Right hindlimb (tissue), 1 donor: ENCODE measurements at regions not wholly inside any gene's neighbourhood (a gene's known extent, or its start where the extent isn't known, plus 50 kb on each side); places are given as distances from the start of the nearest gene placed in this dataset.

ENCODE experiments used
- DNase-seq: peaks from one replicate; pipeline ENCODE4 v3.0.0-alpha.2; 2018

DNA sequence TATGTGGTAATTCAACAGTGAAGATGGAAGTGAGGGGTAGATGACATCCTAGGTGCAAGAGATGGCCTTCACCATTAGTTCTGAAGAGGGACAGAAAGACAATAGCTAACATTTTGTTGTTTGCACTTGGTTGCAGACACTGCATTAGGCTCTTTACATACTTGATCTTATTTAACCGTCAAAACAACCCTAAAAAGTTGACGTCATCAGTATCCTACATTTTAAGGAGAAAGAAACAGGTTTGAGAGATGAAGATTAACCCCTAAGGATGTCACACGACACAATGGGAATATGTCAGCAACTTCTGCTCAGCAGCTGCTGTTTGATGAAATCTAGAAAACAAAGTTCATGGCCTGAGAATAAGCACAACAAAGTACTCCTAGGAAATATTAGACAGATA is 72.6 kb upstream of the MC3R start:
- DNase-seq = no peak

GRCh38 chr20:56178219-56178618 is 70.3 kb upstream of the MC3R start:
- no peak for DNase-seq

DNA sequence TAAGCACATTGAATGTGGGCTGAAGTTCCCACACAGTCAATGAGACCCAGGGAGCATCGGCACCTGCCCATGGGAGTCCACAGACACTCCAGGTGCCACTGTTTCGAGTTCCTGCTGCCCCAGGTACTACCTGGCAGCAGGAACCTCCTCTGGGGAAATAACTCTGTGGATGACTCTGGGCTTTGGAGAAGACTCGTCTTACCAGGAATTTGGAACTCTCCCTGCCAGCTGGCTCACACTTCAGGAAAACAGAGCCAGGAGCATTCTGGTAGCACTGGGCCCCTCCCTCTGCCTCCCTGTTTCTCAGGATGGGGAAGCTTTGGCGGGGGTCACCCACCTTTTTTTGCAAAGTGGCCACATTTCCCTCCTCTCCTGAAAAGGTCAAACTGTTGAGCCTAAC is 69.5 kb upstream of the MC3R start:
- no peak for DNase-seq

DNA sequence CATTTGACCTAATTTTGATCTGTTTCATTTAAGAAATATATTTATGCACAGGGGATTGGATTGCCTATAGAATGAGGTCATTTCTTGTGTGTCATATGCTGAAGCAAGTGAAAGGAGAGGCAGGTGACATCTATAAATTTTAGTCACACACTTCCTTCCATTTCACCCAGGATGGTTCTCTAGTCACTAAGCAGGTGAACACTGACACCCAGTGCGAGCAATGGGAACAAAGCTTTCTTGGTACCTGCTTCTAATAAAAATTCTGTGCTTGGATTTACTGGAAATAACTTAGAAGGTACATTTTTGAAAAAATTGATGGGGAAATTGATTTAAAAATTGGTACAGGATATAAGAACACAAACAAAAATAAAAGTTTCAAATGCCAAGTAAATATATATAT is 66.9 kb upstream of the MC3R start:
- DNase-seq = no peak

GRCh38 chr20:56187534-56188165 is 60.9 kb upstream of the MC3R start:
- peak; percentile 28 for DNase-seq

- no peak for DNase-seq
Measured at GRCh38 chr20:56194042-56194441, 54.5 kb upstream of the MC3R start.

DNA sequence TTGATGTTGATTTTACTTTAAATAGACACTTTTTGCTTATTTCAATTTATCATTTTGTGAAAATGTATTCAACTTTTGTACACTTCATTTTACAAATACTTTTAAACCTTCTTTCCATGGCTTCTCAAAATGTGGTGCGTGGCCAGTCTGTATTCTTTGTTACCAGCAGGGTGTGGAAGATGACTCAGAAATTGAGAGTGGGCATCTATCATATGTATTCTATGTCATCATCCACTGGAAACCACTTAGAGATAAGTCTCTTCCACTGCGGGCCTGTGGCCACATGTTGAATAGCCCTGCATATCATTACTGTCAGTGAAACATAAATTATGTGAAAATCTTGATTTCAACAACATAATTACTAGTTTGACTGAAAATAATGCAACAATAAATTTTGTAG is 52.6 kb upstream of the MC3R start:
- no peak for DNase-seq
